Uterus (tissue), 3 donors: ENCODE measurements at regions not wholly inside any gene's neighbourhood (a gene's known extent, or its start where the extent isn't known, plus 50 kb on each side); places are given as distances from the start of the nearest gene placed in this dataset.

Source experiments
- DNase-seq, 2 donors: peaks; one replicate each; pipeline ENCODE4 v3.0.0-alpha.2; 2019 to 2020
- H3K27ac ChIP-seq, 2 donors: fragments of 200-600 bp; sonication (generic); 1 replicate in 1 of 2; 2 replicates in 1 of 2; pipeline ENCODE4 v1.5.1; 2016 to 2018
- H3K27me3 ChIP-seq, 2 donors: fragments of 200-600 bp; sonication (generic); one replicate each; pipeline ENCODE4 v1.5.1; 2018 to 2019; ENCODE audit warnings: control low read depth in 1 of 2
- H3K36me3 ChIP-seq, 2 donors: fragments of 200-600 bp; sonication (generic); one replicate each; pipeline ENCODE4 v1.5.1; 2019; ENCODE audit warnings: control low read depth in 1 of 2
- H3K4me1 ChIP-seq, 2 donors: fragments of 200-600 bp; sonication (generic); one replicate each; pipeline ENCODE4 v1.5.1; 2018 to 2019; ENCODE audit warnings: control low read depth in 1 of 2
- H3K4me3 ChIP-seq, 2 donors: fragments of 200-600 bp; sonication (generic); 1 replicate in 1 of 2; 2 replicates in 1 of 2; pipeline ENCODE4 v1.5.1; 2018 to 2019; ENCODE audit warnings: mild to moderate bottlenecking in 1 of 2
- H3K9me3 ChIP-seq, 2 donors: fragments of 200-600 bp; sonication (generic); one replicate each; pipeline ENCODE4 v1.5.1; 2019; ENCODE audit warnings: control low read depth in 1 of 2
- POLR2A ChIP-seq, 2 donors: fragments of 450-650 bp; IDR thresholded peaks; one replicate each; pipeline ENCODE4 v1.6.1; 2016; ENCODE audit warnings: antibody characterized with exemption in 2 of 2, mild to moderate bottlenecking in 1 of 2, moderate library complexity in 1 of 2
- intact Hi-C: fragments of 100-400 bp; cut with DNase I; formaldehyde crosslinking; loops from one replicate; pipeline ENCODE4 v1.15.1; 2023; ENCODE audit warnings: low total_unique reads
- TF ChIP-seq, protein P1 (sequence below), 4 experiments: fragments of 200-600 bp in 2 of 4; fragments of 450-650 bp in 2 of 4; sonication (generic) in 2 of 4; IDR thresholded peaks; one replicate each; pipeline ENCODE4 v1.5.1; 2016 to 2019; ENCODE audit warnings: antibody characterized with exemption in 4 of 4, mild to moderate bottlenecking in 2 of 4, moderate library complexity in 1 of 4
- donor health status: DM: yes; HTN: yes; CAD: no.

DNA sequence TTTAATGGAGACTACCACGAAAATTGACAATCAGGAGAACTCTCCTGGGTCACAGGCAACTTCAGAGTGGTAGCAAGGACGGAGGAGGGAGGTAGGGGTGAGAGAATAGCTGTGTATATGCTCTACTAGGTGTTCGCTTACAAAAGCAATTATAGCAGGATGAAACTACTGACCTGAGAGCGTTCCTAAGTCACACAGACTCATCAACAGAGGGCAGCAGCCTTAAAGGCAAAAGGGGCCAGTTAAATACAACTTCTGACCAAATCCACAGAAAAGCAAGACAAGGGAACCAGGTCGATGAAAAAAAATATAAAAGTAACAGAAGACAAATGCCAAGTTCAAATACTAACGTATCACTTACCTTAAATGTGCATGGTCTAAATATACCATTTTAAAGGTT lies 894.6 kb downstream of the PLOD2 start:
- Histone ChIP-seq H3K27ac (no peak overlapping the region), H3K9me3 (no peaks in the 10 kb centered on the region), H3K4me1 (no peaks in the 10 kb centered on the region), H3K27me3 (no peaks in the 10 kb centered on the region), H3K36me3 (no peaks in the 10 kb centered on the region), H3K4me3 (no peak overlapping the region)
- TF ChIP-seq, protein P1, sequence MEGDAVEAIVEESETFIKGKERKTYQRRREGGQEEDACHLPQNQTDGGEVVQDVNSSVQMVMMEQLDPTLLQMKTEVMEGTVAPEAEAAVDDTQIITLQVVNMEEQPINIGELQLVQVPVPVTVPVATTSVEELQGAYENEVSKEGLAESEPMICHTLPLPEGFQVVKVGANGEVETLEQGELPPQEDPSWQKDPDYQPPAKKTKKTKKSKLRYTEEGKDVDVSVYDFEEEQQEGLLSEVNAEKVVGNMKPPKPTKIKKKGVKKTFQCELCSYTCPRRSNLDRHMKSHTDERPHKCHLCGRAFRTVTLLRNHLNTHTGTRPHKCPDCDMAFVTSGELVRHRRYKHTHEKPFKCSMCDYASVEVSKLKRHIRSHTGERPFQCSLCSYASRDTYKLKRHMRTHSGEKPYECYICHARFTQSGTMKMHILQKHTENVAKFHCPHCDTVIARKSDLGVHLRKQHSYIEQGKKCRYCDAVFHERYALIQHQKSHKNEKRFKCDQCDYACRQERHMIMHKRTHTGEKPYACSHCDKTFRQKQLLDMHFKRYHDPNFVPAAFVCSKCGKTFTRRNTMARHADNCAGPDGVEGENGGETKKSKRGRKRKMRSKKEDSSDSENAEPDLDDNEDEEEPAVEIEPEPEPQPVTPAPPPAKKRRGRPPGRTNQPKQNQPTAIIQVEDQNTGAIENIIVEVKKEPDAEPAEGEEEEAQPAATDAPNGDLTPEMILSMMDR (IDR thresholded peaks at IDR 0.05) = no peak
- no peak for TF ChIP-seq POLR2A (IDR thresholded peaks at IDR 0.05)
- no peak for DNase-seq
- intact Hi-C loops = no loop called here

DNA sequence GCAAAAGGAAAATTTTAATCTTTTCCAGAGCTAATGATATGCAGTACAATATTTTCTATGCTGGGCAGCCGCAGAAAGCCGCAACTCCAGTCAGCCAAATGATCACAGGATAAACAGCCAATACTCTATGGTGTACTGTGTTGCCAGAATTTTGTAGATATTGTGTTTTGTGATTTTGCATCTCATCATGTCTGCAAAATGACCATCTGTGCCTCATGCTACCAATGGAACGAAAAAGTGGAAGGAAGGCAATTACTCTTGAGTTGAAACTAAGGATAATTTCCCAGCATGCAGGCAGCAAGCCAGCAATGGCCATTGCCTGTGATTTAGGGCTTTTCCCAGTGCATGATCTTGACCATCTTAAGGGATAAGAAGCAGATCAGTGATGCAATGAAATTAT lies 891.9 kb downstream of the PLOD2 start:
- DNase-seq = no peak

DNA sequence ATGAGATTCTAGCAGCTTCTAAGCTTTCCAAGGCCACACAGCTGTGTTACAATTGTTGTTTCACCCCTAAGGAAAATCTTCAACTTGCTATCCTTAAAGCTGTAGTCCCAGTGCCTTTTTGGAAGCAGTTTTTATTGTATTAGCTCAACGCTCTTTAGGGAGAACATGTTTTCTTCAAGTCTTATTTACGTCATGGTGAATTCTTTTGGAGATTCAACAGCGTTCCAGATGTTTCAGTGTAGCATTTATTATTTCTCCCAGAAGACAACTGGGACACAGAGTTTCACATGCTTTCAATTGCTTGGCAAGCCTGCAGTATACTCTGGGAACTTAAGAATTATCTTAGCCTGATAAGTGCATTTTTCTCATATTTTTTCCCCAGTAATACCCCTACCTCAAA lies 888.3 kb downstream of the PLOD2 start:
- DNase-seq = no peak
- H3K4me1 ChIP-seq = no peaks in the 10 kb centered on the region
- no peaks in the 10 kb centered on the region for H3K27me3 ChIP-seq
- H3K9me3 ChIP-seq = no peaks in the 10 kb centered on the region
- intact Hi-C loops = no loop called here
- H3K4me3 ChIP-seq = no peak overlapping the region
- no peak overlapping the region for H3K27ac ChIP-seq
- TF ChIP-seq, protein P1 (IDR thresholded peaks at IDR 0.05) = no peak
- no peak for TF ChIP-seq POLR2A (IDR thresholded peaks at IDR 0.05)
- H3K36me3 ChIP-seq = no peaks in the 10 kb centered on the region

More for the DNA sequence above, 891.9 kb downstream of the PLOD2 start:
- no peaks in the 10 kb centered on the region for H3K9me3 ChIP-seq
- intact Hi-C loops = no loop called here
- H3K27ac ChIP-seq = no peak overlapping the region
- no peak overlapping the region for H3K4me3 ChIP-seq
- H3K36me3 ChIP-seq = no peaks in the 10 kb centered on the region
- TF ChIP-seq, protein P1 (IDR thresholded peaks at IDR 0.05) = no peak
- no peak for TF ChIP-seq POLR2A (IDR thresholded peaks at IDR 0.05)
- no peaks in the 10 kb centered on the region for H3K4me1 ChIP-seq
- H3K27me3 ChIP-seq = no peaks in the 10 kb centered on the region

DNA sequence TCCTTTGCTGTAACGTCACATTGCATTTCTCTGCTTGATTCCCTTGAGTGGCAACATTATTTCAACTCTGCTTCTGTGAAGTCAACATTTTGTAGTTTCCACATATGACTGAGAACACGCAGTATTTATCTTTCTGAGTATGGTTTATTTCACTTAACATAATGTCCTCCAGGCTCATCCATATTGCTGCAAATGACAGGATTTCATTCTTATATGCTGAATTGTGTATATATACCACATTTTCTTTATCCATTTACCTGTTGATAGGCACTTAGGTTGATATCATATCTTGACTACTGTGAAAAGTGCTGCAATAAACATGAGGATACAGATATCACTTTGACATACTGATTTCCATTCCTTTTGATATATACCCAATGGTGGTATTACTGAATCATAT lies 878.5 kb downstream of the PLOD2 start:
- H3K36me3 ChIP-seq = no peaks in the 10 kb centered on the region
- H3K27ac ChIP-seq = no peak overlapping the region
- H3K9me3 ChIP-seq = no peaks in the 10 kb centered on the region
- intact Hi-C loops = no loop called here
- no peak for DNase-seq
- H3K4me3 ChIP-seq = no peak overlapping the region
- H3K27me3 ChIP-seq = no peaks in the 10 kb centered on the region
- TF ChIP-seq, protein P1 (IDR thresholded peaks at IDR 0.05) = no peak
- no peak for TF ChIP-seq POLR2A (IDR thresholded peaks at IDR 0.05)
- H3K4me1 ChIP-seq = no peaks in the 10 kb centered on the region

DNA sequence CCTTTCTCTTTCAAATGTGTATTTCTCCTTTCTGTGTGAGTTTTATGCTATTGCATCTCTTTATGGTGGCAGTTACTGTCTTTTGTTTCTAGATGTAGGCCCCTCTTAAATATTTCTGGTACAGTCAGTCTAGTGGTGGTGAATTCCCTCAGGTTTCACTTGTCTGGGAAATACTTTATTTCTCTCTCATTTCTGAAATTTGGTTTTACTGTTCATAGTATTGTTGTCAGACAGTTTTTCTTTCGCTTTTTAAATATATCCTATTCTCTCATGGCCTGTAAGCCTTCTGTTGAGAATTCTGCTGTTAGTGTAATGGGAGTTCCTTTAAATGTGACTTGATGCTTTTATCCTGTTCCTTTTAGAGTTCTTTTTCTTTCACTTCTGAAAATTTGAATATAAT lies 874.0 kb downstream of the PLOD2 start:
- no peaks in the 10 kb centered on the region for H3K36me3 ChIP-seq
- H3K9me3 ChIP-seq = no peaks in the 10 kb centered on the region
- no peak for DNase-seq
- no peaks in the 10 kb centered on the region for H3K27me3 ChIP-seq
- H3K4me3 ChIP-seq = no peak overlapping the region
- H3K4me1 ChIP-seq = no peaks in the 10 kb centered on the region
- intact Hi-C loops = no loop called here
- no peak overlapping the region for H3K27ac ChIP-seq
- TF ChIP-seq POLR2A (IDR thresholded peaks at IDR 0.05) = no peak
- TF ChIP-seq, protein P1 (IDR thresholded peaks at IDR 0.05) = no peak
